Cardiac muscle cell (in vitro differentiated cells and primary cell): ENCODE measurements at regions not wholly inside any gene's neighbourhood (a gene's known extent, or its start where the extent isn't known, plus 50 kb on each side); places are given as distances from the start of the nearest gene placed in this dataset.

Source experiments
- DNase-seq, 2 donors: peaks; one replicate each; pipeline versions ENCODE4 v3.0.0 to v3.0.0-alpha.2; 2010 to 2017; ENCODE audit warnings: low read depth in 1 of 2, low spot score in 1 of 2
- H3K27ac ChIP-seq: fragments of 200-600 bp; sonication (generic); 2 replicates; pipeline ENCODE4 v1.5.1; 2016
- H3K27me3 ChIP-seq: fragments of 200-600 bp; sonication (generic); 2 replicates; pipeline ENCODE4 v1.6.0; 2016; ENCODE audit warnings: control low read depth
- H3K36me3 ChIP-seq: fragments of 200-600 bp; sonication (generic); 2 replicates; pipeline ENCODE4 v1.5.1; 2016; ENCODE audit warnings: control low read depth
- H3K4me1 ChIP-seq: fragments of 200-600 bp; sonication (generic); 2 replicates; pipeline ENCODE4 v1.8.1; 2017; ENCODE audit warnings: low read depth, mild to moderate bottlenecking, mixed run types
- H3K4me3 ChIP-seq: fragments of 200-600 bp; sonication (generic); 2 replicates; pipeline ENCODE4 v1.5.1; 2016; ENCODE audit warnings: mild to moderate bottlenecking
- H3K9me3 ChIP-seq: fragments of 200-600 bp; sonication (generic); 2 replicates; pipeline ENCODE4 v1.5.1; 2017; ENCODE audit warnings: low read depth, mild to moderate bottlenecking, control low read depth
- CTCF ChIP-seq: IDR thresholded peaks from 2 replicates; pipeline ENCODE4 v1.5.1; 2012; ENCODE audit warnings: low read depth, mild to moderate bottlenecking, low read length

- Histone ChIP-seq H3K9me3 (no peaks in the 10 kb centered on the region), H3K4me1 (no peaks in the 10 kb centered on the region), H3K27ac (no peak overlapping the region), H3K4me3 (no peak overlapping the region), H3K36me3 (no peaks in the 10 kb centered on the region), H3K27me3 (no peaks in the 10 kb centered on the region)
- DNase-seq = no peak
- TF ChIP-seq CTCF = no peak
Measured at GRCh38 chr16:66278111-66278531, 88.4 kb upstream of the CDH5 start.

GRCh38 chr16:66277311-66278070, 89.0 kb upstream of the CDH5 start:
- H3K36me3 ChIP-seq = no peaks in the 10 kb centered on the region
- H3K9me3 ChIP-seq = no peaks in the 10 kb centered on the region
- no peaks in the 10 kb centered on the region for H3K4me1 ChIP-seq
- no peak for TF ChIP-seq CTCF
- DNase-seq = no peak
- no peak overlapping the region for H3K27ac ChIP-seq
- no peak overlapping the region for H3K4me3 ChIP-seq
- no peaks in the 10 kb centered on the region for H3K27me3 ChIP-seq

- no peaks in the 10 kb centered on the region for H3K9me3 ChIP-seq
- no peak overlapping the region for H3K4me3 ChIP-seq
- peak; percentile 86 for TF ChIP-seq CTCF
- peaks cover 7% of the 10 kb centered on the region for H3K27me3 ChIP-seq
- H3K27ac ChIP-seq = no peak overlapping the region
- peak; percentile 68 to 87 for DNase-seq
- no peaks in the 10 kb centered on the region for H3K4me1 ChIP-seq
- H3K36me3 ChIP-seq = no peaks in the 10 kb centered on the region
Measured at GRCh38 chr16:66275775-66276428, 90.6 kb upstream of the CDH5 start.

GRCh38 chr16:66274335-66275110, 92.0 kb upstream of the CDH5 start:
- TF ChIP-seq CTCF = peak; percentile 36
- DNase-seq = peak in 1 of 2 donors; percentile 71
- Histone ChIP-seq H3K36me3 (no peaks in the 10 kb centered on the region), H3K4me3 (no peak overlapping the region), H3K27ac (no peak overlapping the region), H3K9me3 (no peaks in the 10 kb centered on the region), H3K27me3 (peaks cover 8% of the 10 kb centered on the region), H3K4me1 (no peaks in the 10 kb centered on the region)

GRCh38 chr16:66273644-66274334, 92.7 kb upstream of the CDH5 start:
- Histone ChIP-seq H3K27ac (no peak overlapping the region), H3K4me3 (no peak overlapping the region), H3K4me1 (no peaks in the 10 kb centered on the region), H3K36me3 (no peaks in the 10 kb centered on the region), H3K27me3 (peaks cover 8% of the 10 kb centered on the region), H3K9me3 (no peaks in the 10 kb centered on the region)
- TF ChIP-seq CTCF = peak; percentile 47
- peak in 1 of 2 donors; percentile 52 for DNase-seq
